Neural progenitor cell (in vitro differentiated cells): ENCODE measurements at regions not wholly inside any gene's neighbourhood (a gene's known extent, or its start where the extent isn't known, plus 50 kb on each side); places are given as distances from the start of the nearest gene placed in this dataset.

ENCODE experiments used
- DNase-seq: peaks from one replicate; pipeline ENCODE4 v3.0.0-alpha.2; 2016; ENCODE audit warnings: low spot score
- H2AFZ ChIP-seq: fragments of 200-600 bp; sonication (generic); replicated peaks from 2 replicates; pipeline ENCODE4 v1.6.1; 2016; ENCODE audit warnings: antibody characterized with exemption
- H3F3A ChIP-seq: fragments of 200-600 bp; sonication (generic); 2 replicates; pipeline ENCODE4 v1.6.1; 2016; ENCODE audit warnings: antibody characterized with exemption, low read depth
- H3K27ac ChIP-seq: fragments of 200-600 bp; sonication (generic); 2 replicates; pipeline ENCODE4 v1.5.1; 2016; ENCODE audit warnings: mild to moderate bottlenecking
- H3K27me3 ChIP-seq: fragments of 200-600 bp; sonication (generic); 2 replicates; pipeline ENCODE4 v1.6.1; 2016; ENCODE audit warnings: mild to moderate bottlenecking, moderate library complexity
- H3K36me3 ChIP-seq: fragments of 200-600 bp; sonication (generic); 2 replicates; pipeline ENCODE4 v1.5.1; 2016
- H3K4me1 ChIP-seq: fragments of 200-600 bp; sonication (generic); 2 replicates; pipeline ENCODE4 v1.6.1; 2016; ENCODE audit warnings: mixed run types
- H3K4me2 ChIP-seq: fragments of 200-600 bp; sonication (generic); 2 replicates; pipeline ENCODE4 v1.6.1; 2016
- H3K4me3 ChIP-seq: fragments of 200-600 bp; sonication (generic); 2 replicates; pipeline ENCODE4 v1.5.1; 2016
- H3K79me2 ChIP-seq: fragments of 200-600 bp; sonication (generic); 2 replicates; pipeline ENCODE4 v1.6.1; 2016; ENCODE audit warnings: low read depth
- H3K9ac ChIP-seq: fragments of 200-600 bp; sonication (generic); 2 replicates; pipeline ENCODE4 v1.6.1; 2016
- H3K9me3 ChIP-seq: fragments of 200-600 bp; sonication (generic); 2 replicates; pipeline ENCODE4 v1.5.1; 2016; ENCODE audit warnings: low read depth
- H4K20me1 ChIP-seq: fragments of 200-600 bp; sonication (generic); 2 replicates; pipeline ENCODE4 v1.6.1; 2016; ENCODE audit warnings: low read depth
- H3K27ac Mint-ChIP-seq: 3 replicates; pipeline ENCODE4 v1.8.0; 2021; ENCODE audit warnings: mixed read lengths
- H3K27me3 Mint-ChIP-seq: 2 replicates; pipeline ENCODE4 v1.8.0; 2022; ENCODE audit warnings: low read depth, mild to moderate bottlenecking, inconsistent platforms, moderate library complexity, mixed read lengths; ENCODE audit not compliant: insufficient read depth
- H3K36me3 Mint-ChIP-seq: 3 replicates; pipeline ENCODE4 v1.8.0; 2021; ENCODE audit warnings: mixed read lengths
- H3K4me1 Mint-ChIP-seq: 3 replicates; pipeline ENCODE4 v1.8.0; 2021; ENCODE audit warnings: mixed read lengths
- H3K4me3 Mint-ChIP-seq: 3 replicates; pipeline ENCODE4 v1.8.0; 2021; ENCODE audit warnings: mild to moderate bottlenecking, moderate library complexity, mixed read lengths
- H3K9me3 Mint-ChIP-seq: 3 replicates; pipeline ENCODE4 v1.8.0; 2020; ENCODE audit warnings: mixed read lengths
- CTCF ChIP-seq: fragments of 200-600 bp; sonication (generic); IDR thresholded peaks from 2 replicates; pipeline ENCODE4 v1.5.1; 2017; ENCODE audit warnings: antibody characterized with exemption, mild to moderate bottlenecking
- EZH2 ChIP-seq: fragments of 200-600 bp; sonication (generic); IDR thresholded peaks from 2 replicates; pipeline ENCODE4 v1.6.1; 2017; ENCODE audit warnings: antibody characterized with exemption, mild to moderate bottlenecking, moderate library complexity
- EZH2phosphoT487 ChIP-seq: fragments of 200-600 bp; sonication (generic); IDR thresholded peaks from 2 replicates; pipeline ENCODE4 v1.6.1; 2017; ENCODE audit warnings: antibody characterized with exemption

- H3K27ac ChIP-seq, result no peak overlapping the region
- H3K9ac ChIP-seq, result no peak overlapping the region
- Mint-ChIP-seq H3K36me3 (no peaks in the 10 kb centered on the region), H3K27me3 (peaks cover 5% of the 10 kb centered on the region), H3K4me1 (no peaks in the 10 kb centered on the region), H3K27ac (no peak overlapping the region), H3K9me3 (peaks cover 15% of the 10 kb centered on the region), H3K4me3 (no peak overlapping the region)
- H3K79me2 ChIP-seq, result no peaks in the 10 kb centered on the region
- H3K27me3 ChIP-seq, result no peaks in the 10 kb centered on the region
- no peaks in the 10 kb centered on the region for H3K4me1 ChIP-seq
- H3K4me3 ChIP-seq, result no peak overlapping the region
- no peak overlapping the region for H3K4me2 ChIP-seq
- no peaks in the 10 kb centered on the region for H3K36me3 ChIP-seq
- no peaks in the 10 kb centered on the region for H3K9me3 ChIP-seq
- DNase-seq, result no peak
- no peaks in the 10 kb centered on the region for H3F3A ChIP-seq
- H4K20me1 ChIP-seq, result no peaks in the 10 kb centered on the region
- H2AFZ ChIP-seq, result no peak overlapping the region
- TF ChIP-seq EZH2phosphoT487 (no peak), EZH2 (no peak), CTCF (no peak)
Measured at GRCh38 chr10:32153931-32154330, 97.7 kb upstream of the KIF5B start.

GRCh38 chr10:32153252-32153651 lies 97.0 kb upstream of the KIF5B start:
- Histone ChIP-seq H3K36me3 (no peaks in the 10 kb centered on the region), H3K9me3 (no peaks in the 10 kb centered on the region), H4K20me1 (no peaks in the 10 kb centered on the region), H3K27me3 (no peaks in the 10 kb centered on the region), H2AFZ (no peak overlapping the region), H3K4me2 (no peak overlapping the region), H3K9ac (no peak overlapping the region), H3F3A (no peaks in the 10 kb centered on the region), H3K27ac (no peak overlapping the region), H3K4me1 (no peaks in the 10 kb centered on the region), H3K79me2 (no peaks in the 10 kb centered on the region), H3K4me3 (no peak overlapping the region)
- Mint-ChIP-seq H3K27ac (no peak overlapping the region), H3K4me1 (no peaks in the 10 kb centered on the region), H3K9me3 (peaks cover 15% of the 10 kb centered on the region), H3K36me3 (no peaks in the 10 kb centered on the region), H3K27me3 (peaks cover 5% of the 10 kb centered on the region), H3K4me3 (no peak overlapping the region)
- no peak for DNase-seq
- TF ChIP-seq EZH2phosphoT487 (no peak), CTCF (no peak), EZH2 (no peak)

GRCh38 chr10:32151871-32152270 lies 95.6 kb upstream of the KIF5B start:
- H3K9ac ChIP-seq, result no peak overlapping the region
- H3K79me2 ChIP-seq, result no peaks in the 10 kb centered on the region
- H4K20me1 ChIP-seq, result no peaks in the 10 kb centered on the region
- no peak overlapping the region for H3K4me3 Mint-ChIP-seq
- H3K36me3 Mint-ChIP-seq, result no peaks in the 10 kb centered on the region
- no peaks in the 10 kb centered on the region for H3K4me1 ChIP-seq
- no peaks in the 10 kb centered on the region for H3K9me3 ChIP-seq
- H2AFZ ChIP-seq, result no peak overlapping the region
- no peak overlapping the region for H3K4me2 ChIP-seq
- DNase-seq, result no peak
- H3K27ac ChIP-seq, result no peak overlapping the region
- no peaks in the 10 kb centered on the region for H3F3A ChIP-seq
- TF ChIP-seq EZH2phosphoT487, result no peak
- TF ChIP-seq CTCF, result no peak
- TF ChIP-seq EZH2, result no peak
- peaks cover 15% of the 10 kb centered on the region for H3K9me3 Mint-ChIP-seq
- H3K27me3 Mint-ChIP-seq, result peaks cover 5% of the 10 kb centered on the region
- no peaks in the 10 kb centered on the region for H3K36me3 ChIP-seq
- no peaks in the 10 kb centered on the region for H3K4me1 Mint-ChIP-seq
- H3K27ac Mint-ChIP-seq, result no peak overlapping the region
- no peaks in the 10 kb centered on the region for H3K27me3 ChIP-seq
- no peak overlapping the region for H3K4me3 ChIP-seq
